ENCODE measurements at regions not wholly inside any gene's neighbourhood (a gene's known extent, or its start where the extent isn't known, plus 50 kb on each side); places are given as distances from the start of the nearest gene placed in this dataset.

DNA sequence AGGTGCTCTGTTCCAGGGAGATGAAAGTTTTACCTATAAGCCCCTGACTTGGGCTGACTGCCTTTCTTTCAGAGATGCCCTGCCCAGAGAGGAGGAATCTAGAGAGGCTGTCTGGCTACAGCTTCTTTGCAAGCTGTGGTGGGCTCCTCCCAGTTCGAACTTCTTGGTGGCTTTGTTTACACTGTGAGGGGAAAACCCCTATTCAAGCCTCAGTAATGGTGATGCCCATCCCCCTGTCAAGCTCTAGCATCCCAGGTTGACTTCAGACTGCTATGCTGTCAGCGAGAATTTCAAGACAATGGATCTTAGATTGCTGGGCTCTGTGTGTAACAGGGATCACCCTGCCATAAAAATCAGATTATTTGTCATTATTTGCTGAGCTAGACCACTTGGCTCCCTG lies 377.6 kb downstream of the FLRT2 start:
- Histone ChIP-seq H3K9me3 (ENCODE audit: insufficient read depth, low read depth) (no peaks in the 10 kb centered on the region), H2AFZ (no peak overlapping the region), H3K4me3 (no peak overlapping the region), H3F3A (ENCODE audit: insufficient read depth, low read depth) (no peaks in the 10 kb centered on the region), H3K4me1 (replicated peaks; ENCODE audit: insufficient read depth) (no peaks in the 10 kb centered on the region), H4K20me1 (ENCODE audit: insufficient read depth) (no peaks in the 10 kb centered on the region), H3K27me3 (ENCODE audit: insufficient read depth, low read depth) (no peaks in the 10 kb centered on the region), H3K27ac (no peak overlapping the region), H3K36me3 (ENCODE audit: low read depth) (no peaks in the 10 kb centered on the region), H3K4me2 (no peak overlapping the region), H3K9me2 (ENCODE audit: insufficient read depth) (no peaks in the 10 kb centered on the region), H3K79me2 (ENCODE audit: low read depth) (no peaks in the 10 kb centered on the region)
- CTCF ChIA-PET: no interaction called here
- DNase-seq: no peak
- intact Hi-C loops (cut with micrococcal nuclease; ENCODE audit: unreplicated experiment): no loop called here
- TF ChIP-seq EZH2 (IDR thresholded peaks at IDR 0.05; ENCODE audit: low read depth): no peak
- no peak for TF ChIP-seq CTCF (conservative IDR thresholded peaks at IDR 0.05)
- no TSS peak for BruUV-seq (replicated peaks)
- POLR2A ChIA-PET (ENCODE audit: unreplicated experiment): no interaction called here

DNA sequence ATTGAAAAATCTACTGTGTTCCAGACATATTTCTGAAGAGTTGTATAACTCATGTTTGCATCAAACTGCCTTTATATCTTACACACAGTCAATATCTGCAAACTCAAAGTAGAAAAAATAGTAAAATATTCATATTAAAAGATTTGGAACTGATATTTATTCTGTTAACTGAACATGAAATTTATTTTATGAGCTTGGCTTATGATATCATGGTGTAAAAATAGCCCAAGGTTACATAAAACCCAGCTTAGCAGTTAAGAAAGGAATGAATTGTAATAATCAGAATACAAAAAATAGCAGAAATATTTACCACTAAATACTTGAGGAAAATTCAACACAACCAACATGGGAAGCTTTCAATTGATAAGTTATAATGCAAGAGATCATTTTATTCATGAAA lies 367.9 kb downstream of the FLRT2 start:
- H3K4me2 ChIP-seq: no peak overlapping the region
- DNase-seq: no peak
- H3K79me2 ChIP-seq (ENCODE audit: low read depth): no peaks in the 10 kb centered on the region
- H3K27ac ChIP-seq: no peak overlapping the region
- no peak for TF ChIP-seq CTCF (conservative IDR thresholded peaks at IDR 0.05)
- no peak for TF ChIP-seq EZH2 (IDR thresholded peaks at IDR 0.05; ENCODE audit: low read depth)
- no peaks in the 10 kb centered on the region for H3F3A ChIP-seq (ENCODE audit: insufficient read depth, low read depth)
- no peaks in the 10 kb centered on the region for H3K4me1 ChIP-seq (replicated peaks; ENCODE audit: insufficient read depth)
- no peaks in the 10 kb centered on the region for H3K36me3 ChIP-seq (ENCODE audit: low read depth)
- POLR2A ChIA-PET (ENCODE audit: unreplicated experiment): no interaction called here
- BruUV-seq (replicated peaks): no TSS peak
- no peaks in the 10 kb centered on the region for H3K9me2 ChIP-seq (ENCODE audit: insufficient read depth)
- no peak overlapping the region for H2AFZ ChIP-seq
- H4K20me1 ChIP-seq (ENCODE audit: insufficient read depth): no peaks in the 10 kb centered on the region
- intact Hi-C loops (cut with micrococcal nuclease; ENCODE audit: unreplicated experiment): no loop called here
- no peaks in the 10 kb centered on the region for H3K27me3 ChIP-seq (ENCODE audit: insufficient read depth, low read depth)
- no peaks in the 10 kb centered on the region for H3K9me3 ChIP-seq (ENCODE audit: insufficient read depth, low read depth)
- CTCF ChIA-PET: no interaction called here
- H3K4me3 ChIP-seq: no peak overlapping the region

DNA sequence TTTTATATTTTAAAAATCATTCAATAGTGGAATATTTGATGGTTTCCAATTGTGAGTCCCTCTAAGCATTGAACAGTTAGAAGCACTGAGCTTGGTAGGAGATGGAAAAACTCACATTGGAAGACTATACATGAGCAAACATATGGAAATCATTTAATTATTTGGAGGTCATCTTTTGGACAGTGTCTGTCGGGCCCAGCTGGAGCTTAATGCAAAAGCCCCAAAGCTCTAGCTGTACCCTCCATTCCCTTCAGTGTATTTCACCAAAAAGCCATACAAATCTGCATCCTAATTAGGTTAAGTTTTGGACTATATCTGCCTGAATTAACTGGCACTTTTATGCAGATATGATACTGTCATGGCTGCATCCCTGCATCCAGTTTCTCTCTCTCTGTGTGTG lies 365.7 kb downstream of the FLRT2 start:
- CTCF ChIA-PET: no interaction called here
- H3K4me3 ChIP-seq: no peak overlapping the region
- no peaks in the 10 kb centered on the region for H3K36me3 ChIP-seq (ENCODE audit: low read depth)
- POLR2A ChIA-PET (ENCODE audit: unreplicated experiment): no interaction called here
- no peaks in the 10 kb centered on the region for H3K9me2 ChIP-seq (ENCODE audit: insufficient read depth)
- no peaks in the 10 kb centered on the region for H3K27me3 ChIP-seq (ENCODE audit: insufficient read depth, low read depth)
- no peaks in the 10 kb centered on the region for H3K9me3 ChIP-seq (ENCODE audit: insufficient read depth, low read depth)
- no peaks in the 10 kb centered on the region for H3K79me2 ChIP-seq (ENCODE audit: low read depth)
- intact Hi-C loops (cut with micrococcal nuclease; ENCODE audit: unreplicated experiment): no loop called here
- TF ChIP-seq EZH2 (IDR thresholded peaks at IDR 0.05; ENCODE audit: low read depth): no peak
- no peak for TF ChIP-seq CTCF (conservative IDR thresholded peaks at IDR 0.05)
- no peak for DNase-seq
- no peaks in the 10 kb centered on the region for H4K20me1 ChIP-seq (ENCODE audit: insufficient read depth)
- no peaks in the 10 kb centered on the region for H3K4me1 ChIP-seq (replicated peaks; ENCODE audit: insufficient read depth)
- H3K27ac ChIP-seq: no peak overlapping the region
- BruUV-seq (replicated peaks): no TSS peak
- no peak overlapping the region for H2AFZ ChIP-seq
- H3F3A ChIP-seq (ENCODE audit: insufficient read depth, low read depth): no peaks in the 10 kb centered on the region
- H3K4me2 ChIP-seq: no peak overlapping the region

All from PC-9 (cell line).